Liver (tissue), 3 donors: ENCODE measurements at regions not wholly inside any gene's neighbourhood (a gene's known extent, or its start where the extent isn't known, plus 50 kb on each side); places are given as distances from the start of the nearest gene placed in this dataset.

Experiments
- ATF3 ChIP-seq: IDR thresholded peaks from 2 replicates; pipeline ENCODE4 v1.6.1; 2016; ENCODE audit warnings: antibody characterized with exemption
- CTCF ChIP-seq: fragments of 150-350 bp; IDR thresholded peaks from 2 replicates; pipeline ENCODE4 v1.5.1; 2017; ENCODE audit warnings: improper control_type of control experiment, low read depth, low read length; ENCODE audit not compliant: missing input control
- FOXA1 ChIP-seq: IDR thresholded peaks from 2 replicates; pipeline ENCODE4 v1.6.1; 2016; ENCODE audit warnings: antibody characterized with exemption
- REST ChIP-seq: IDR thresholded peaks from 2 replicates; pipeline ENCODE4 v1.6.1; 2016; ENCODE audit warnings: antibody characterized with exemption, mild to moderate bottlenecking
- TAF1 ChIP-seq: conservative IDR thresholded peaks from 2 replicates; pipeline ENCODE4 v1.6.1; 2016; ENCODE audit warnings: antibody characterized with exemption, mild to moderate bottlenecking
- ZBTB33 ChIP-seq: IDR thresholded peaks from 2 replicates; pipeline ENCODE4 v1.6.1; 2016; ENCODE audit warnings: antibody characterized with exemption
- donor health status: healthy.
- donor health status: healthy.

- TF ChIP-seq CTCF (no peak), ZBTB33 (no peak), ATF3 (no peak), REST (no peak), FOXA1 (no peak), TAF1 (no peak)
These were observed 151.6 kb upstream of the PRSS58 start for GRCh38 chr7:142409471-142409870.
